WTC11 (cell line): ENCODE measurements at regions not wholly inside any gene's neighbourhood (a gene's known extent, or its start where the extent isn't known, plus 50 kb on each side); places are given as distances from the start of the nearest gene placed in this dataset.

ENCODE experiments used
- ATAC-seq: fragments of 200-7000 bp; cut with Tn5 transposase; 2 replicates; pipeline ENCODE4 v1.10.0; 2021; ENCODE audit warnings: mild to moderate bottlenecking, moderate library complexity
- CTCF ChIA-PET: fragments of 300-600 bp; sonication (Branson Sonifier 250); formaldehyde crosslinking; loops from one replicate; lab custom pipeline; 2021; ENCODE audit warnings: antibody characterized with exemption; lab: Charles Lee
- POLR2A ChIA-PET: fragments of 350-600 bp; sonication (Branson Sonifier 250); formaldehyde crosslinking; loops from one replicate; lab custom pipeline; 2021; ENCODE audit warnings: antibody characterized with exemption; lab: Charles Lee
- DNase-seq: peaks from one replicate; pipeline ENCODE4 v3.0.0; 2021; ENCODE audit warnings: low spot score
- H3K27ac Mint-ChIP-seq: 2 replicates; pipeline ENCODE4 v1.8.0; 2021; ENCODE audit warnings: mixed read lengths
- H3K27me3 Mint-ChIP-seq: 2 replicates; pipeline ENCODE4 v1.8.0; 2021; ENCODE audit warnings: low read depth, mild to moderate bottlenecking, moderate library complexity, mixed read lengths
- H3K36me3 Mint-ChIP-seq: 2 replicates; pipeline ENCODE4 v1.8.0; 2021; ENCODE audit warnings: mixed read lengths
- H3K4me1 Mint-ChIP-seq: 2 replicates; pipeline ENCODE4 v1.8.0; 2022; ENCODE audit warnings: mixed read lengths
- H3K4me3 Mint-ChIP-seq: 2 replicates; pipeline ENCODE4 v1.8.0; 2021; ENCODE audit warnings: mild to moderate bottlenecking, moderate library complexity, mixed read lengths
- H3K9me3 Mint-ChIP-seq: 2 replicates; pipeline ENCODE4 v1.8.0; 2021; ENCODE audit warnings: mixed read lengths
- CBFB ChIP-seq: sonication (generic); formaldehyde crosslinking; IDR thresholded peaks from 2 replicates; pipeline ENCODE4 v1.8.1; 2022; ENCODE audit warnings: mild to moderate bottlenecking, low read depth, missing genetic modification reagents
- ETV6 ChIP-seq: sonication (generic); formaldehyde crosslinking; IDR thresholded peaks from 2 replicates; pipeline ENCODE4 v1.8.1; 2022; ENCODE audit warnings: mild to moderate bottlenecking, missing genetic modification reagents
- FOXJ3 ChIP-seq: sonication (generic); formaldehyde crosslinking; IDR thresholded peaks from 2 replicates; pipeline ENCODE4 v1.9.0; 2021; ENCODE audit warnings: missing genetic modification reagents, mild to moderate bottlenecking, borderline replicate concordance
- GRHL2 ChIP-seq: fragments of 250-450 bp; sonication (Bioruptor Pico); IDR thresholded peaks from 2 replicates; pipeline ENCODE4 v1.8.0; 2022; ENCODE audit warnings: mild to moderate bottlenecking, moderate library complexity; ENCODE audit not compliant: insufficient replicate concordance, severe bottlenecking
- NFE2L1 ChIP-seq: sonication (generic); formaldehyde crosslinking; IDR thresholded peaks from 2 replicates; pipeline ENCODE4 v1.8.1; 2023; ENCODE audit warnings: missing genetic modification reagents
- NR2C2 ChIP-seq: sonication (generic); formaldehyde crosslinking; IDR thresholded peaks from 2 replicates; pipeline ENCODE4 v1.8.0; 2022; ENCODE audit warnings: mild to moderate bottlenecking, missing genetic modification reagents
- OVOL2 ChIP-seq: fragments of 250-450 bp; sonication (Bioruptor Pico); IDR thresholded peaks from 2 replicates; pipeline ENCODE4 v1.9.0; 2021; ENCODE audit warnings: mild to moderate bottlenecking, borderline replicate concordance
- ZBTB21 ChIP-seq: sonication (generic); formaldehyde crosslinking; IDR thresholded peaks from 2 replicates; pipeline ENCODE4 v1.8.1; 2023; ENCODE audit warnings: mild to moderate bottlenecking, missing genetic modification reagents, borderline replicate concordance
- ZNF219 ChIP-seq: sonication (generic); formaldehyde crosslinking; IDR thresholded peaks from 2 replicates; pipeline ENCODE4 v1.8.0; 2023; ENCODE audit warnings: missing genetic modification reagents, mild to moderate bottlenecking, borderline replicate concordance
- TF ChIP-seq, protein P1 (sequence below): fragments of 200-600 bp; IDR thresholded peaks from 2 replicates; pipeline ENCODE4 v1.8.0; 2022; ENCODE audit warnings: antibody characterized with exemption
- TF ChIP-seq, protein P2 (sequence below): fragments of 250-450 bp; sonication (Bioruptor Pico); IDR thresholded peaks from 2 replicates; pipeline ENCODE4 v2.1.2; 2022; ENCODE audit warnings: mild to moderate bottlenecking, moderate library complexity
- TF ChIP-seq, protein P3 (sequence below): sonication (generic); formaldehyde crosslinking; conservative IDR thresholded peaks from 2 replicates; pipeline ENCODE4 v1.8.1; 2022; ENCODE audit warnings: mild to moderate bottlenecking, missing genetic modification reagents
- TF ChIP-seq, protein P4 (sequence below): fragments of 250-450 bp; sonication (Bioruptor Pico); IDR thresholded peaks from 2 replicates; pipeline ENCODE4 v1.8.0; 2021; ENCODE audit warnings: mild to moderate bottlenecking
- TF ChIP-seq, protein P5 (sequence below): sonication (generic); formaldehyde crosslinking; IDR thresholded peaks from 2 replicates; pipeline ENCODE4 v1.8.0; 2022; ENCODE audit warnings: missing genetic modification reagents
- TF ChIP-seq, protein P6 (sequence below): sonication (generic); formaldehyde crosslinking; IDR thresholded peaks from 2 replicates; pipeline ENCODE4 v1.8.0; 2023; ENCODE audit warnings: missing genetic modification reagents, mild to moderate bottlenecking, borderline replicate concordance

DNA sequence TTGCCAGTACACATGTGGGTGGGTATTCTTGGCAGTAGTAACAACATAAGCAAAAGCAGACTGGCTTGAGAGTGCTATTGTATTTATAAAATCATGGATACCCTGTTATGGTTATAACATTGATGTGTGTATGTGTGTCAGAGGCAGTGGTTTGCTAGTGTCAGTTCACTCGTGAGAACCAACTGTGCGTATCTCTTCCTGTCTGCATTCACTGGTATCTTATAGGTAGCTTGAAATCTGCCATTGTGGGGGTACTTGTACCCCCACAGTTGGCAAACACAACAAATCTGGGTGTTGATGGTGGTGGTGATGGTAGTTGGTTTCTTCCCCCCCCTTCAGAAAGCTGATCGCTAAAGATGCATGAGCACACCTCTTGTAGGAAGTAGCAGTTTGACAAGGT is 355.8 kb upstream of the SATB1 start:
- ChIA-PET POLR2A (no interaction called here), CTCF (no interaction called here)
- DNase-seq, result no peak
- Mint-ChIP-seq H3K9me3 (no peaks in the 10 kb centered on the region), H3K4me3 (no peak overlapping the region), H3K4me1 (peaks cover 17% of the 10 kb centered on the region), H3K27me3 (no peaks in the 10 kb centered on the region), H3K27ac (no peak overlapping the region), H3K36me3 (no peaks in the 10 kb centered on the region)
- TF ChIP-seq, protein P1, sequence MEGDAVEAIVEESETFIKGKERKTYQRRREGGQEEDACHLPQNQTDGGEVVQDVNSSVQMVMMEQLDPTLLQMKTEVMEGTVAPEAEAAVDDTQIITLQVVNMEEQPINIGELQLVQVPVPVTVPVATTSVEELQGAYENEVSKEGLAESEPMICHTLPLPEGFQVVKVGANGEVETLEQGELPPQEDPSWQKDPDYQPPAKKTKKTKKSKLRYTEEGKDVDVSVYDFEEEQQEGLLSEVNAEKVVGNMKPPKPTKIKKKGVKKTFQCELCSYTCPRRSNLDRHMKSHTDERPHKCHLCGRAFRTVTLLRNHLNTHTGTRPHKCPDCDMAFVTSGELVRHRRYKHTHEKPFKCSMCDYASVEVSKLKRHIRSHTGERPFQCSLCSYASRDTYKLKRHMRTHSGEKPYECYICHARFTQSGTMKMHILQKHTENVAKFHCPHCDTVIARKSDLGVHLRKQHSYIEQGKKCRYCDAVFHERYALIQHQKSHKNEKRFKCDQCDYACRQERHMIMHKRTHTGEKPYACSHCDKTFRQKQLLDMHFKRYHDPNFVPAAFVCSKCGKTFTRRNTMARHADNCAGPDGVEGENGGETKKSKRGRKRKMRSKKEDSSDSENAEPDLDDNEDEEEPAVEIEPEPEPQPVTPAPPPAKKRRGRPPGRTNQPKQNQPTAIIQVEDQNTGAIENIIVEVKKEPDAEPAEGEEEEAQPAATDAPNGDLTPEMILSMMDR, result no peak
- TF ChIP-seq, protein P2, sequence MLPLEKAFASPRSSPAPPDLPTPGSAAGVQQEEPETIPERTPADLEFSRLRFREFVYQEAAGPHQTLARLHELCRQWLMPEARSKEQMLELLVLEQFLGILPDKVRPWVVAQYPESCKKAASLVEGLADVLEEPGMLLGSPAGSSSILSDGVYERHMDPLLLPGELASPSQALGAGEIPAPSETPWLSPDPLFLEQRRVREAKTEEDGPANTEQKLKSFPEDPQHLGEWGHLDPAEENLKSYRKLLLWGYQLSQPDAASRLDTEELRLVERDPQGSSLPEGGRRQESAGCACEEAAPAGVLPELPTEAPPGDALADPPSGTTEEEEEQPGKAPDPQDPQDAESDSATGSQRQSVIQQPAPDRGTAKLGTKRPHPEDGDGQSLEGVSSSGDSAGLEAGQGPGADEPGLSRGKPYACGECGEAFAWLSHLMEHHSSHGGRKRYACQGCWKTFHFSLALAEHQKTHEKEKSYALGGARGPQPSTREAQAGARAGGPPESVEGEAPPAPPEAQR (CRISPR knock-in tag), result no peak
- no peak for TF ChIP-seq NR2C2 (CRISPR knock-in tag)
- TF ChIP-seq, protein P3, sequence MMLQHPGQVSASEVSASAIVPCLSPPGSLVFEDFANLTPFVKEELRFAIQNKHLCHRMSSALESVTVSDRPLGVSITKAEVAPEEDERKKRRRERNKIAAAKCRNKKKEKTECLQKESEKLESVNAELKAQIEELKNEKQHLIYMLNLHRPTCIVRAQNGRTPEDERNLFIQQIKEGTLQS (CRISPR knock-in tag), result no peak
- TF ChIP-seq OVOL2 (CRISPR knock-in tag), result no peak
- no peak for TF ChIP-seq ETV6 (CRISPR knock-in tag)
- no peak for TF ChIP-seq ZNF219
- TF ChIP-seq, protein P4, sequence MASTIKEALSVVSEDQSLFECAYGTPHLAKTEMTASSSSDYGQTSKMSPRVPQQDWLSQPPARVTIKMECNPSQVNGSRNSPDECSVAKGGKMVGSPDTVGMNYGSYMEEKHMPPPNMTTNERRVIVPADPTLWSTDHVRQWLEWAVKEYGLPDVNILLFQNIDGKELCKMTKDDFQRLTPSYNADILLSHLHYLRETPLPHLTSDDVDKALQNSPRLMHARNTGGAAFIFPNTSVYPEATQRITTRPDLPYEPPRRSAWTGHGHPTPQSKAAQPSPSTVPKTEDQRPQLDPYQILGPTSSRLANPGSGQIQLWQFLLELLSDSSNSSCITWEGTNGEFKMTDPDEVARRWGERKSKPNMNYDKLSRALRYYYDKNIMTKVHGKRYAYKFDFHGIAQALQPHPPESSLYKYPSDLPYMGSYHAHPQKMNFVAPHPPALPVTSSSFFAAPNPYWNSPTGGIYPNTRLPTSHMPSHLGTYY (CRISPR knock-in tag), result no peak
- ATAC-seq, result no peak

DNA sequence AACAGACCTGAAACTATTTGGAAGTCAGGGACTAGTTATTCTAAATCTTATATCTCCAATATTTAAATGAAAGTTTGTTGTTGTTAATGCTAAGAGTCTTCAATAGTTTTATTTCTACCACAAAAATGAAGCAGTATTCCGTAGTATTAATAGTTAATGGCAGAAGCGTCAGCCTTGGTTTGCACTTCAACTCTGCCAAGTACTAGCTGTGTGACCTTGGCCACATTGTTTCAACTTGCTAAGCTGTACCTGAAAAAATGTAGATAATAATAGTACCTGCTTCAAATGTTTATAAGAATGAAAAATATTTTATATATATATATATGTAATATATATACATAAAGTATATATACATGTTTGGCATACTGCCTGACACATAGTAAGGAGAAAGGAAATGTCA is 354.6 kb upstream of the SATB1 start:
- H3K27ac Mint-ChIP-seq, result no peak overlapping the region
- H3K4me3 Mint-ChIP-seq, result no peak overlapping the region
- no peaks in the 10 kb centered on the region for H3K9me3 Mint-ChIP-seq
- DNase-seq (no peak), ATAC-seq (no peak)
- H3K4me1 Mint-ChIP-seq, result peaks cover 22% of the 10 kb centered on the region
- no peaks in the 10 kb centered on the region for H3K27me3 Mint-ChIP-seq
- ChIA-PET CTCF (no interaction called here), POLR2A (no interaction called here)
- H3K36me3 Mint-ChIP-seq, result no peaks in the 10 kb centered on the region
- no peak for TF ChIP-seq NFE2L1 (CRISPR knock-in tag)
- TF ChIP-seq OVOL2 (CRISPR knock-in tag), result no peak
- TF ChIP-seq, protein P5, sequence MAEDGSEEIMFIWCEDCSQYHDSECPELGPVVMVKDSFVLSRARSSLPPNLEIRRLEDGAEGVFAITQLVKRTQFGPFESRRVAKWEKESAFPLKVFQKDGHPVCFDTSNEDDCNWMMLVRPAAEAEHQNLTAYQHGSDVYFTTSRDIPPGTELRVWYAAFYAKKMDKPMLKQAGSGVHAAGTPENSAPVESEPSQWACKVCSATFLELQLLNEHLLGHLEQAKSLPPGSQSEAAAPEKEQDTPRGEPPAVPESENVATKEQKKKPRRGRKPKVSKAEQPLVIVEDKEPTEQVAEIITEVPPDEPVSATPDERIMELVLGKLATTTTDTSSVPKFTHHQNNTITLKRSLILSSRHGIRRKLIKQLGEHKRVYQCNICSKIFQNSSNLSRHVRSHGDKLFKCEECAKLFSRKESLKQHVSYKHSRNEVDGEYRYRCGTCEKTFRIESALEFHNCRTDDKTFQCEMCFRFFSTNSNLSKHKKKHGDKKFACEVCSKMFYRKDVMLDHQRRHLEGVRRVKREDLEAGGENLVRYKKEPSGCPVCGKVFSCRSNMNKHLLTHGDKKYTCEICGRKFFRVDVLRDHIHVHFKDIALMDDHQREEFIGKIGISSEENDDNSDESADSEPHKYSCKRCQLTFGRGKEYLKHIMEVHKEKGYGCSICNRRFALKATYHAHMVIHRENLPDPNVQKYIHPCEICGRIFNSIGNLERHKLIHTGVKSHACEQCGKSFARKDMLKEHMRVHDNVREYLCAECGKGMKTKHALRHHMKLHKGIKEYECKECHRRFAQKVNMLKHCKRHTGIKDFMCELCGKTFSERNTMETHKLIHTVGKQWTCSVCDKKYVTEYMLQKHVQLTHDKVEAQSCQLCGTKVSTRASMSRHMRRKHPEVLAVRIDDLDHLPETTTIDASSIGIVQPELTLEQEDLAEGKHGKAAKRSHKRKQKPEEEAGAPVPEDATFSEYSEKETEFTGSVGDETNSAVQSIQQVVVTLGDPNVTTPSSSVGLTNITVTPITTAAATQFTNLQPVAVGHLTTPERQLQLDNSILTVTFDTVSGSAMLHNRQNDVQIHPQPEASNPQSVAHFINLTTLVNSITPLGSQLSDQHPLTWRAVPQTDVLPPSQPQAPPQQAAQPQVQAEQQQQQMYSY, result no peak
- no peak for TF ChIP-seq FOXJ3 (CRISPR knock-in tag)
- TF ChIP-seq, protein P6, sequence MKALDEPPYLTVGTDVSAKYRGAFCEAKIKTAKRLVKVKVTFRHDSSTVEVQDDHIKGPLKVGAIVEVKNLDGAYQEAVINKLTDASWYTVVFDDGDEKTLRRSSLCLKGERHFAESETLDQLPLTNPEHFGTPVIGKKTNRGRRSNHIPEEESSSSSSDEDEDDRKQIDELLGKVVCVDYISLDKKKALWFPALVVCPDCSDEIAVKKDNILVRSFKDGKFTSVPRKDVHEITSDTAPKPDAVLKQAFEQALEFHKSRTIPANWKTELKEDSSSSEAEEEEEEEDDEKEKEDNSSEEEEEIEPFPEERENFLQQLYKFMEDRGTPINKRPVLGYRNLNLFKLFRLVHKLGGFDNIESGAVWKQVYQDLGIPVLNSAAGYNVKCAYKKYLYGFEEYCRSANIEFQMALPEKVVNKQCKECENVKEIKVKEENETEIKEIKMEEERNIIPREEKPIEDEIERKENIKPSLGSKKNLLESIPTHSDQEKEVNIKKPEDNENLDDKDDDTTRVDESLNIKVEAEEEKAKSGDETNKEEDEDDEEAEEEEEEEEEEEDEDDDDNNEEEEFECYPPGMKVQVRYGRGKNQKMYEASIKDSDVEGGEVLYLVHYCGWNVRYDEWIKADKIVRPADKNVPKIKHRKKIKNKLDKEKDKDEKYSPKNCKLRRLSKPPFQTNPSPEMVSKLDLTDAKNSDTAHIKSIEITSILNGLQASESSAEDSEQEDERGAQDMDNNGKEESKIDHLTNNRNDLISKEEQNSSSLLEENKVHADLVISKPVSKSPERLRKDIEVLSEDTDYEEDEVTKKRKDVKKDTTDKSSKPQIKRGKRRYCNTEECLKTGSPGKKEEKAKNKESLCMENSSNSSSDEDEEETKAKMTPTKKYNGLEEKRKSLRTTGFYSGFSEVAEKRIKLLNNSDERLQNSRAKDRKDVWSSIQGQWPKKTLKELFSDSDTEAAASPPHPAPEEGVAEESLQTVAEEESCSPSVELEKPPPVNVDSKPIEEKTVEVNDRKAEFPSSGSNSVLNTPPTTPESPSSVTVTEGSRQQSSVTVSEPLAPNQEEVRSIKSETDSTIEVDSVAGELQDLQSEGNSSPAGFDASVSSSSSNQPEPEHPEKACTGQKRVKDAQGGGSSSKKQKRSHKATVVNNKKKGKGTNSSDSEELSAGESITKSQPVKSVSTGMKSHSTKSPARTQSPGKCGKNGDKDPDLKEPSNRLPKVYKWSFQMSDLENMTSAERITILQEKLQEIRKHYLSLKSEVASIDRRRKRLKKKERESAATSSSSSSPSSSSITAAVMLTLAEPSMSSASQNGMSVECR (CRISPR knock-in tag), result no peak
- TF ChIP-seq CBFB (CRISPR knock-in tag), result no peak
- TF ChIP-seq NR2C2 (CRISPR knock-in tag), result no peak
- no peak for TF ChIP-seq ZBTB21
- TF ChIP-seq GRHL2, result no peak
- no peak for TF ChIP-seq ETV6 (CRISPR knock-in tag)
